HepG2 (cell line): ENCODE measurements at regions not wholly inside any gene's neighbourhood (a gene's known extent, or its start where the extent isn't known, plus 50 kb on each side); places are given as distances from the start of the nearest gene placed in this dataset.

Experiments
- ATAC-seq: fragments of 200-7000 bp; cut with Tn5 transposase; 3 replicates; pipeline ENCODE4 v1.9.1; 2020; ENCODE audit warnings: mild to moderate bottlenecking, moderate library complexity
- BruUV-seq: library from RNA; stranded (reverse); fragments of 400-500 nt; replicated peaks from 2 replicates; lab custom pipeline; 2021; lab: Mats Ljungman, UMichigan
- CTCF ChIA-PET: fragments of 300-600 bp; formaldehyde crosslinking; extraction: SDS; loops from one replicate; lab custom pipeline; 2021; ENCODE audit warnings: low total read pairs, inconsistent platforms, low intra/inter-chr PET ratio; lab: Yijun Ruan, JAX
- POLR2A ChIA-PET: fragments of 350-600 bp; sonication (Branson Sonifier 250); formaldehyde crosslinking; loops from one replicate; lab custom pipeline; 2020; ENCODE audit warnings: antibody characterized with exemption, inconsistent platforms; lab: Yijun Ruan, JAX
- DNase-seq: peaks from one replicate; pipeline ENCODE4 v3.0.0-alpha.2; 2015; ENCODE audit warnings: low spot score
- FAIRE-seq: peaks from 3 replicates; lab custom pipeline; 2011; peaks lifted over from hg19 to GRCh38; lab: Jason Lieb, UNC
- H2AFZ ChIP-seq: one replicate; pipeline ENCODE4 v1.6.1; 2011; ENCODE audit warnings: low read length, inconsistent platforms
- H3K27ac ChIP-seq: fragments of 300-600 bp; 3 replicates; pipeline ENCODE4 v1.8.0; 2011; ENCODE audit warnings: mixed run types, mild to moderate bottlenecking, mixed read lengths, low read length, inconsistent platforms; ENCODE audit not compliant: insufficient read depth; ENCODE audit errors: extremely low read length
- H3K27me3 ChIP-seq, 2 experiments: fragments of 200-600 bp in 1 of 2; 2 replicates in 1 of 2; 3 replicates in 1 of 2; pipeline versions ENCODE4 v1.6.0 to v1.8.0; 2011; ENCODE audit warnings: low read length in 2 of 2, mild to moderate bottlenecking in 2 of 2, moderate library complexity in 2 of 2, inconsistent platforms in 1 of 2; ENCODE audit not compliant: insufficient read depth in 2 of 2, control insufficient read depth in 1 of 2
- H3K36me3 ChIP-seq, 2 experiments: fragments of 200-600 bp in 1 of 2; replicated peaks in 1 of 2; 2 replicates in 1 of 2; 3 replicates in 1 of 2; pipeline versions ENCODE4 v1.5.1 to v1.8.0; 2011; ENCODE audit warnings: low read length in 2 of 2, inconsistent platforms in 1 of 2; ENCODE audit not compliant: insufficient read depth in 2 of 2, control insufficient read depth in 1 of 2
- H3K4me1 ChIP-seq: 2 replicates; pipeline ENCODE4 v1.5.1; 2012; ENCODE audit warnings: low read length, inconsistent platforms; ENCODE audit not compliant: insufficient read depth
- H3K4me2 ChIP-seq: 2 replicates; pipeline ENCODE4 v1.6.0; 2011; ENCODE audit warnings: low read depth, low read length, inconsistent platforms
- H3K4me3 ChIP-seq, 3 experiments: fragments of 200-600 bp in 1 of 3; sonication (generic), shearing (Covaris generic) in 1 of 3; replicated peaks in 1 of 3; 2 replicates each; pipeline ENCODE4 v1.5.1; 2011 to 2016; ENCODE audit warnings: low read length in 3 of 3, inconsistent platforms in 2 of 3, low read depth in 2 of 3, mild to moderate bottlenecking in 2 of 3, control low read depth in 1 of 3, mixed read lengths in 1 of 3; ENCODE audit not compliant: insufficient read depth in 1 of 3
- H3K79me2 ChIP-seq: one replicate; pipeline ENCODE4 v1.6.1; 2011; ENCODE audit warnings: low read length, inconsistent platforms; ENCODE audit not compliant: insufficient read depth
- H3K9ac ChIP-seq: 2 replicates; pipeline ENCODE4 v1.6.0; 2011; ENCODE audit warnings: mild to moderate bottlenecking, low read depth, low read length, inconsistent platforms; ENCODE audit not compliant: insufficient read depth
- H3K9me3 ChIP-seq: 2 replicates; pipeline ENCODE4 v1.5.1; 2012; ENCODE audit warnings: mild to moderate bottlenecking, low read length
- H4K20me1 ChIP-seq: 2 replicates; pipeline ENCODE4 v1.6.0; 2011; ENCODE audit warnings: inconsistent platforms, mild to moderate bottlenecking, low read length, moderate library complexity; ENCODE audit not compliant: insufficient read depth
- BHLHE40 ChIP-seq: IDR thresholded peaks from 2 replicates; pipeline ENCODE4 v1.6.1; 2011; ENCODE audit warnings: low read length, improper control_type of control experiment
- EED ChIP-seq: sonication (generic); formaldehyde crosslinking; IDR thresholded peaks from 2 replicates; pipeline ENCODE4 v1.5.0; 2020; ENCODE audit warnings: mild to moderate bottlenecking, missing genetic modification reagents
- KIAA2018 ChIP-seq: sonication (generic); formaldehyde crosslinking; IDR thresholded peaks from 2 replicates; pipeline ENCODE4 v1.5.0; 2020; ENCODE audit warnings: mild to moderate bottlenecking, missing genetic modification reagents, borderline replicate concordance
- NCOA1 ChIP-seq: sonication (generic); formaldehyde crosslinking; IDR thresholded peaks from 2 replicates; pipeline ENCODE4 v1.9.0; 2021; ENCODE audit warnings: missing genetic modification reagents
- NFYB ChIP-seq: sonication (generic); formaldehyde crosslinking; IDR thresholded peaks from 2 replicates; pipeline ENCODE4 v1.4.0; 2020; ENCODE audit warnings: missing genetic modification reagents
- RBM22 ChIP-seq: fragments of 200-400 bp; formaldehyde crosslinking; optimal IDR thresholded peaks from 2 replicates; pipeline ENCODE3; 2017; ENCODE audit warnings: mild to moderate bottlenecking, low read length, moderate library complexity
- SMAD3 ChIP-seq: sonication (generic); formaldehyde crosslinking; IDR thresholded peaks from 2 replicates; pipeline ENCODE4 v1.4.0; 2020; ENCODE audit warnings: missing genetic modification reagents
- SUZ12 ChIP-seq: fragments of 150-350 bp; IDR thresholded peaks from 2 replicates; pipeline ENCODE4 v1.6.1; 2014; ENCODE audit warnings: low read depth, low read length
- ZNF275 ChIP-seq: sonication (generic); formaldehyde crosslinking; IDR thresholded peaks from 2 replicates; pipeline ENCODE4 v1.8.0; 2022; ENCODE audit warnings: missing genetic modification reagents, mild to moderate bottlenecking, inconsistent platforms, borderline replicate concordance
- ZNF431 ChIP-seq: sonication (generic); formaldehyde crosslinking; IDR thresholded peaks from 2 replicates; pipeline ENCODE4 v1.9.0; 2022; ENCODE audit warnings: missing genetic modification reagents, low read depth, mild to moderate bottlenecking, borderline replicate concordance
- WGBS: methylation state at CpG from one replicate; pipeline ENCODE4 v1.1.6; 2017; ENCODE audit warnings: low lambda C conversion rate; 5-methylcytosine and 5-hydroxymethylcytosine counted together
- in situ Hi-C: cut with HindIII; loops from 2 replicates; pipeline ENCODE4 v1.10.0; 2017; ENCODE audit warnings: low pct_unique_long_range_greater_than_20kb; ENCODE audit not compliant: extremely low pct_ligation_motif_present
- intact Hi-C: fragments of 100-400 bp; cut with micrococcal nuclease; formaldehyde crosslinking; loops from one replicate; pipeline ENCODE4 v1.10.0; 2022; ENCODE audit not compliant: unreplicated experiment
- TF ChIP-seq, protein P1 (sequence below): sonication (generic); formaldehyde crosslinking; IDR thresholded peaks from 2 replicates; pipeline ENCODE4 v1.4.0; 2020; ENCODE audit warnings: mild to moderate bottlenecking, missing genetic modification reagents
- TF ChIP-seq, protein P2 (sequence below): sonication (generic); formaldehyde crosslinking; IDR thresholded peaks from 2 replicates; pipeline ENCODE4 v1.4.0; 2020; ENCODE audit warnings: missing genetic modification reagents

- POLR2A ChIA-PET, result no interaction called here
- H3K36me3 ChIP-seq, result no peaks in the 10 kb centered on the region
- H3K9ac ChIP-seq, result no peak overlapping the region
- WGBS, result 19% methylated on average over 33 of the region's 35 CpGs
- no peak overlapping the region for H3K4me3 ChIP-seq
- no peak overlapping the region for H3K27ac ChIP-seq
- ATAC-seq (no peak), DNase-seq (no peak), FAIRE-seq (no peak)
- no peaks in the 10 kb centered on the region for H4K20me1 ChIP-seq
- CTCF ChIA-PET, result no interaction called here
- no peaks in the 10 kb centered on the region for H3K79me2 ChIP-seq
- intact Hi-C loops (no loop called here), in situ Hi-C loops (no loop called here)
- no peak overlapping the region for H2AFZ ChIP-seq
- BruUV-seq, result no TSS peak
- no peaks in the 10 kb centered on the region for H3K4me1 ChIP-seq
- no peak overlapping the region for H3K4me2 ChIP-seq
- peaks cover 3 to 49% of the 10 kb centered on the region in 2 experiments; a peak in 4 of 5 replicates for H3K27me3 ChIP-seq
- H3K9me3 ChIP-seq, result no peaks in the 10 kb centered on the region
- no peak for TF ChIP-seq NFYB
- TF ChIP-seq, protein P1, sequence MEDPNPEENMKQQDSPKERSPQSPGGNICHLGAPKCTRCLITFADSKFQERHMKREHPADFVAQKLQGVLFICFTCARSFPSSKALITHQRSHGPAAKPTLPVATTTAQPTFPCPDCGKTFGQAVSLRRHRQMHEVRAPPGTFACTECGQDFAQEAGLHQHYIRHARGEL, result no peak
- TF ChIP-seq EED (CRISPR knock-in tag), result no peak
- no peak for TF ChIP-seq SUZ12
- no peak for TF ChIP-seq KIAA2018 (CRISPR knock-in tag)
- TF ChIP-seq ZNF431, result no peak
- no peak for TF ChIP-seq SMAD3 (CRISPR knock-in tag)
- TF ChIP-seq ZNF275 (CRISPR knock-in tag), result no peak
- no peak for TF ChIP-seq BHLHE40
- no peak for TF ChIP-seq NCOA1 (CRISPR knock-in tag)
- TF ChIP-seq RBM22, result no peak
- TF ChIP-seq, protein P2, sequence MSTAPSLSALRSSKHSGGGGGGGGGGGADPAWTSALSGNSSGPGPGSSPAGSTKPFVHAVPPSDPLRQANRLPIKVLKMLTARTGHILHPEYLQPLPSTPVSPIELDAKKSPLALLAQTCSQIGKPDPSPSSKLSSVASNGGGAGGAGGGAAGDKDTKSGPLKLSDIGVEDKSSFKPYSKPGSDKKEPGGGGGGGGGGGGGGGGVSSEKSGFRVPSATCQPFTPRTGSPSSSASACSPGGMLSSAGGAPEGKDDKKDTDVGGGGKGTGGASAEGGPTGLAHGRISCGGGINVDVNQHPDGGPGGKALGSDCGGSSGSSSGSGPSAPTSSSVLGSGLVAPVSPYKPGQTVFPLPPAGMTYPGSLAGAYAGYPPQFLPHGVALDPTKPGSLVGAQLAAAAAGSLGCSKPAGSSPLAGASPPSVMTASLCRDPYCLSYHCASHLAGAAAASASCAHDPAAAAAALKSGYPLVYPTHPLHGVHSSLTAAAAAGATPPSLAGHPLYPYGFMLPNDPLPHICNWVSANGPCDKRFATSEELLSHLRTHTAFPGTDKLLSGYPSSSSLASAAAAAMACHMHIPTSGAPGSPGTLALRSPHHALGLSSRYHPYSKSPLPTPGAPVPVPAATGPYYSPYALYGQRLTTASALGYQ (CRISPR knock-in tag), result no peak
These were observed 173.0 kb downstream of the OLFM1 start for GRCh38 chr9:135260221-135261180.
